GM12878 (cell line): ENCODE measurements at regions not wholly inside any gene's neighbourhood (a gene's known extent, or its start where the extent isn't known, plus 50 kb on each side); places are given as distances from the start of the nearest gene placed in this dataset.

ENCODE experiments used
- ATAC-seq: fragments of 200-7000 bp; cut with Tn5 transposase; 3 replicates; pipeline ENCODE4 v1.9.1; 2020; ENCODE audit warnings: mild to moderate bottlenecking, moderate library complexity
- BruUV-seq: library from RNA; stranded (reverse); fragments of 400-500 nt; replicated peaks from 2 replicates; lab custom pipeline; 2021; lab: Mats Ljungman, UMichigan
- CTCF ChIA-PET: fragments of 300-600 bp; sonication (Branson Sonifier 250); formaldehyde crosslinking; extraction: SDS; loops from one replicate; lab custom pipeline; 2021; ENCODE audit warnings: inconsistent platforms; lab: Yijun Ruan, JAX
- POLR2A ChIA-PET: fragments of 350-600 bp; formaldehyde crosslinking; extraction: SDS; loops from one replicate; lab custom pipeline; 2021; ENCODE audit warnings: inconsistent platforms; lab: Charles Lee
- RAD21 ChIA-PET: fragments of 300-600 bp; sonication (Branson Sonifier 250); formaldehyde crosslinking; loops from one replicate; lab custom pipeline; 2023; ENCODE audit warnings: antibody characterized with exemption; ENCODE audit not compliant: unreplicated experiment; lab: Charles Lee
- SMC1A ChIA-PET: fragments of 300-600 bp; sonication (Branson Sonifier 250); formaldehyde crosslinking; loops from one replicate; lab custom pipeline; 2023; ENCODE audit not compliant: unreplicated experiment, uncharacterized antibody; lab: Charles Lee
- DNase-seq: peaks from one replicate; pipeline ENCODE4 v3.0.0-alpha.2; 2011; ENCODE audit warnings: low read depth, low spot score
- FAIRE-seq: peaks from 3 replicates; lab custom pipeline; 2011; peaks lifted over from hg19 to GRCh38; lab: Jason Lieb, UNC
- H2AFZ ChIP-seq: 2 replicates; pipeline ENCODE4 v1.6.0; 2011; ENCODE audit warnings: low read depth, low read length, control low read depth; ENCODE audit not compliant: control insufficient read depth
- H3K27ac ChIP-seq: 2 replicates; pipeline ENCODE4 v1.5.1; 2011; ENCODE audit warnings: control low read depth; ENCODE audit not compliant: control insufficient read depth, insufficient read depth
- H3K27me3 ChIP-seq, 2 experiments: replicated peaks in 1 of 2; 2 replicates each; pipeline versions ENCODE4 v1.6.0 to v1.6.1; 2011; ENCODE audit warnings: low read length in 1 of 2; ENCODE audit not compliant: control insufficient read depth in 2 of 2, insufficient read depth in 2 of 2
- H3K36me3 ChIP-seq, 2 experiments: 2 replicates each; pipeline ENCODE4 v1.5.1; 2011; ENCODE audit warnings: low read length in 1 of 2; ENCODE audit not compliant: control insufficient read depth in 2 of 2, insufficient read depth in 2 of 2
- H3K4me1 ChIP-seq: 2 replicates; pipeline ENCODE4 v1.6.1; 2011; ENCODE audit warnings: mild to moderate bottlenecking, low read length, moderate library complexity, mixed read lengths; ENCODE audit not compliant: control insufficient read depth, insufficient read depth
- H3K4me2 ChIP-seq: 2 replicates; pipeline ENCODE4 v1.6.0; 2011; ENCODE audit warnings: control low read depth; ENCODE audit not compliant: control insufficient read depth, insufficient read depth
- H3K4me3 ChIP-seq: fragments of 200-600 bp; sonication (generic); 2 replicates; pipeline ENCODE4 v1.5.1; 2016
- H3K79me2 ChIP-seq: 2 replicates; pipeline ENCODE4 v1.6.0; 2011; ENCODE audit warnings: low read length; ENCODE audit not compliant: control insufficient read depth, insufficient read depth
- H3K9ac ChIP-seq: 2 replicates; pipeline ENCODE4 v1.8.0; 2011; ENCODE audit warnings: low read length, control low read depth, mixed read lengths; ENCODE audit not compliant: control insufficient read depth, insufficient read depth
- H3K9me3 ChIP-seq: replicated peaks from 3 replicates; pipeline ENCODE4 v1.5.1; 2011; ENCODE audit warnings: mild to moderate bottlenecking, low read length; ENCODE audit not compliant: control insufficient read depth, insufficient read depth
- H4K20me1 ChIP-seq: 2 replicates; pipeline ENCODE4 v1.6.0; 2011; ENCODE audit not compliant: control insufficient read depth, insufficient read depth
- DPF2 ChIP-seq: fragments of 450-650 bp; IDR thresholded peaks from 2 replicates; pipeline ENCODE4 v1.6.1; 2017; ENCODE audit warnings: mild to moderate bottlenecking
- ETV6 ChIP-seq, 2 experiments: fragments of 450-650 bp in 1 of 2; IDR thresholded peaks in 1 of 2; conservative IDR thresholded peaks in 1 of 2; 2 replicates each; pipeline ENCODE4 v1.6.1; 2014; ENCODE audit warnings: antibody characterized with exemption in 1 of 2, borderline replicate concordance in 1 of 2, low read depth in 1 of 2, mild to moderate bottlenecking in 1 of 2, moderate library complexity in 1 of 2
- IRF3 ChIP-seq: fragments of 450-650 bp; IDR thresholded peaks from 2 replicates; pipeline ENCODE4 v1.6.1; 2014; ENCODE audit warnings: mild to moderate bottlenecking
- IRF5 ChIP-seq: fragments of 450-650 bp; IDR thresholded peaks from 2 replicates; pipeline ENCODE4 v1.6.1; 2017; ENCODE audit warnings: borderline replicate concordance
- KDM1A ChIP-seq: fragments of 200-600 bp; sonication (generic); IDR thresholded peaks from 2 replicates; pipeline ENCODE4 v1.6.1; 2016; ENCODE audit warnings: borderline replicate concordance
- LARP7 ChIP-seq: fragments of 450-650 bp; IDR thresholded peaks from 2 replicates; pipeline ENCODE4 v1.6.1; 2017; ENCODE audit warnings: mild to moderate bottlenecking
- MXI1 ChIP-seq: fragments of 150-350 bp; IDR thresholded peaks from 2 replicates; pipeline ENCODE4 v1.6.1; 2011; ENCODE audit warnings: low read depth, mild to moderate bottlenecking, inconsistent platforms, low read length, improper control_type of control experiment
- MYB ChIP-seq: fragments of 150-350 bp; IDR thresholded peaks from 2 replicates; pipeline ENCODE4 v1.6.1; 2014; ENCODE audit warnings: mild to moderate bottlenecking, low read depth, low read length, borderline replicate concordance
- NFIC ChIP-seq: IDR thresholded peaks from 2 replicates; pipeline ENCODE4 v1.6.1; 2012; ENCODE audit warnings: low read depth, mild to moderate bottlenecking, inconsistent platforms, low read length, moderate library complexity
- NRF1 ChIP-seq: conservative IDR thresholded peaks from 2 replicates; pipeline ENCODE4 v1.6.1; 2011; ENCODE audit warnings: mild to moderate bottlenecking, low read depth, low read length, improper control_type of control experiment
- POLR2AphosphoS2 ChIP-seq: IDR thresholded peaks from 2 replicates; pipeline ENCODE4 v1.6.1; 2011; ENCODE audit warnings: low read depth, mild to moderate bottlenecking, low read length, improper control_type of control experiment, moderate library complexity
- REST ChIP-seq: IDR thresholded peaks from 2 replicates; pipeline ENCODE4 v1.6.1; 2012; ENCODE audit warnings: mild to moderate bottlenecking, low read depth, low read length
- WGBS: methylation state at CpG from one replicate; pipeline ENCODE4 v1.1.6; 2016; ENCODE audit warnings: low lambda C conversion rate; ENCODE audit not compliant: insufficient replicate concordance, insufficient coverage; ENCODE audit errors: missing lambda C conversion rate; 5-methylcytosine and 5-hydroxymethylcytosine counted together
- in situ Hi-C: fragments of 300-500 bp; cut with MboI; formaldehyde crosslinking; loops from 9 replicates; pipeline ENCODE4 v1.14.3; 2018; ENCODE audit warnings: mixed read lengths
- intact Hi-C: fragments of 100-400 bp; cut with micrococcal nuclease; formaldehyde crosslinking; loops from one replicate; pipeline ENCODE4 v1.14.2; 2022; ENCODE audit not compliant: unreplicated experiment
- TF ChIP-seq, protein P1 (sequence below): fragments of 150-350 bp; IDR thresholded peaks from 2 replicates; pipeline ENCODE4 v1.6.1; 2016; ENCODE audit warnings: low read depth, low read length

- H3K27me3 ChIP-seq, result no peaks in the 10 kb centered on the region
- no peak overlapping the region for H3K27ac ChIP-seq
- RAD21 ChIA-PET, result no interaction called here
- H3K36me3 ChIP-seq, result no peaks in the 10 kb centered on the region
- intact Hi-C loops, result loop anchor here (10.0 kb wide), 1 partner anchor 344 kb away; the partner anchor contains the start of gene SHH
- H3K4me1 ChIP-seq, result no peaks in the 10 kb centered on the region
- H2AFZ ChIP-seq, result no peak overlapping the region
- CTCF ChIA-PET, result no interaction called here
- no peak for FAIRE-seq
- ATAC-seq, result no peak
- WGBS, result 36% methylated on average over 11 of the region's 11 CpGs
- DNase-seq, result no peak
- H3K4me2 ChIP-seq, result no peak overlapping the region
- SMC1A ChIA-PET, result no interaction called here
- no peaks in the 10 kb centered on the region for H4K20me1 ChIP-seq
- POLR2A ChIA-PET, result no interaction called here
- in situ Hi-C loops, result no loop called here
- no peak overlapping the region for H3K9ac ChIP-seq
- no peak overlapping the region for H3K4me3 ChIP-seq
- H3K79me2 ChIP-seq, result no peaks in the 10 kb centered on the region
- BruUV-seq, result no TSS peak
- no peaks in the 10 kb centered on the region for H3K9me3 ChIP-seq
- no peak for TF ChIP-seq MXI1
- no peak for TF ChIP-seq NRF1
- no peak for TF ChIP-seq KDM1A
- no peak for TF ChIP-seq LARP7
- no peak for TF ChIP-seq MYB
- TF ChIP-seq POLR2AphosphoS2, result no peak
- TF ChIP-seq IRF5, result no peak
- no peak for TF ChIP-seq DPF2
- no peak for TF ChIP-seq NFIC
- TF ChIP-seq IRF3, result no peak
- TF ChIP-seq, protein P1, sequence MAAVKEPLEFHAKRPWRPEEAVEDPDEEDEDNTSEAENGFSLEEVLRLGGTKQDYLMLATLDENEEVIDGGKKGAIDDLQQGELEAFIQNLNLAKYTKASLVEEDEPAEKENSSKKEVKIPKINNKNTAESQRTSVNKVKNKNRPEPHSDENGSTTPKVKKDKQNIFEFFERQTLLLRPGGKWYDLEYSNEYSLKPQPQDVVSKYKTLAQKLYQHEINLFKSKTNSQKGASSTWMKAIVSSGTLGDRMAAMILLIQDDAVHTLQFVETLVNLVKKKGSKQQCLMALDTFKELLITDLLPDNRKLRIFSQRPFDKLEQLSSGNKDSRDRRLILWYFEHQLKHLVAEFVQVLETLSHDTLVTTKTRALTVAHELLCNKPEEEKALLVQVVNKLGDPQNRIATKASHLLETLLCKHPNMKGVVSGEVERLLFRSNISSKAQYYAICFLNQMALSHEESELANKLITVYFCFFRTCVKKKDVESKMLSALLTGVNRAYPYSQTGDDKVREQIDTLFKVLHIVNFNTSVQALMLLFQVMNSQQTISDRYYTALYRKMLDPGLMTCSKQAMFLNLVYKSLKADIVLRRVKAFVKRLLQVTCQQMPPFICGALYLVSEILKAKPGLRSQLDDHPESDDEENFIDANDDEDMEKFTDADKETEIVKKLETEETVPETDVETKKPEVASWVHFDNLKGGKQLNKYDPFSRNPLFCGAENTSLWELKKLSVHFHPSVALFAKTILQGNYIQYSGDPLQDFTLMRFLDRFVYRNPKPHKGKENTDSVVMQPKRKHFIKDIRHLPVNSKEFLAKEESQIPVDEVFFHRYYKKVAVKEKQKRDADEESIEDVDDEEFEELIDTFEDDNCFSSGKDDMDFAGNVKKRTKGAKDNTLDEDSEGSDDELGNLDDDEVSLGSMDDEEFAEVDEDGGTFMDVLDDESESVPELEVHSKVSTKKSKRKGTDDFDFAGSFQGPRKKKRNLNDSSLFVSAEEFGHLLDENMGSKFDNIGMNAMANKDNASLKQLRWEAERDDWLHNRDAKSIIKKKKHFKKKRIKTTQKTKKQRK, result no peak
- TF ChIP-seq REST, result no peak
- no peak for TF ChIP-seq ETV6 (conservative IDR thresholded peaks at IDR 0.05 in 1 of 2, IDR thresholded peaks at IDR 0.05 in 1 of 2; ENCODE audit: borderline replicate concordance in 1 of 2, low read depth in 1 of 2)
Observed at GRCh38 chr7:156158693-156159092, 346.4 kb upstream of the SHH start.
